Nephron (organoid): ENCODE measurements at regions not wholly inside any gene's neighbourhood (a gene's known extent, or its start where the extent isn't known, plus 50 kb on each side); places are given as distances from the start of the nearest gene placed in this dataset.

Experiments
- H3K27ac Mint-ChIP-seq, 3 experiments: 2 replicates each; pipeline ENCODE4 v1.8.0; 2020; ENCODE audit warnings: mixed read lengths in 3 of 3, mild to moderate bottlenecking in 2 of 3, moderate library complexity in 1 of 3
- H3K27me3 Mint-ChIP-seq: 2 replicates; pipeline ENCODE4 v1.8.0; 2021; ENCODE audit warnings: low read depth, mild to moderate bottlenecking, moderate library complexity, mixed read lengths
- H3K36me3 Mint-ChIP-seq: 2 replicates; pipeline ENCODE4 v1.8.0; 2020; ENCODE audit warnings: low read depth, mixed read lengths
- H3K4me1 Mint-ChIP-seq: 2 replicates; pipeline ENCODE4 v1.8.0; 2020; ENCODE audit warnings: mixed read lengths
- H3K4me3 Mint-ChIP-seq, 3 experiments: 2 replicates each; pipeline ENCODE4 v1.8.0; 2020; ENCODE audit warnings: mild to moderate bottlenecking in 3 of 3, mixed read lengths in 3 of 3, moderate library complexity in 2 of 3
- H3K9me3 Mint-ChIP-seq: 2 replicates; pipeline ENCODE4 v1.8.0; 2020; ENCODE audit warnings: mixed read lengths
- CTCF ChIP-seq, 3 experiments: fragments of 200-600 bp; sonication (generic); IDR thresholded peaks; one replicate each; pipeline ENCODE4 v1.5.0; 2021; ENCODE audit warnings: antibody characterized with exemption in 3 of 3; ENCODE audit not compliant: unreplicated experiment in 3 of 3

- peaks cover 21% of the 10 kb centered on the region for H3K4me1 Mint-ChIP-seq
- H3K36me3 Mint-ChIP-seq, result no peaks in the 10 kb centered on the region
- no peak overlapping the region for H3K27ac Mint-ChIP-seq
- no peak for TF ChIP-seq CTCF (IDR thresholded peaks at IDR 0.05; ENCODE audit: unreplicated experiment in 3 of 3)
- peaks cover 8% of the 10 kb centered on the region for H3K27me3 Mint-ChIP-seq
- no peaks in the 10 kb centered on the region for H3K9me3 Mint-ChIP-seq
- H3K4me3 Mint-ChIP-seq, result no peak overlapping the region
Measured at GRCh38 chr14:34126586-34126985, 175.7 kb upstream of the EGLN3 start.

GRCh38 chr14:34124585-34124984 is 173.7 kb upstream of the EGLN3 start:
- Mint-ChIP-seq H3K4me1 (peaks cover 15% of the 10 kb centered on the region), H3K27ac (no peak overlapping the region), H3K9me3 (no peaks in the 10 kb centered on the region), H3K27me3 (peaks cover 8% of the 10 kb centered on the region), H3K36me3 (no peaks in the 10 kb centered on the region), H3K4me3 (no peak overlapping the region)
- no peak for TF ChIP-seq CTCF (IDR thresholded peaks at IDR 0.05; ENCODE audit: unreplicated experiment in 3 of 3)

GRCh38 chr14:34122650-34123049 is 171.8 kb upstream of the EGLN3 start:
- Mint-ChIP-seq H3K9me3 (no peaks in the 10 kb centered on the region), H3K4me3 (no peak overlapping the region), H3K27ac (no peak overlapping the region), H3K27me3 (peaks cover 5% of the 10 kb centered on the region), H3K4me1 (no peaks in the 10 kb centered on the region), H3K36me3 (no peaks in the 10 kb centered on the region)
- TF ChIP-seq CTCF (IDR thresholded peaks at IDR 0.05; ENCODE audit: unreplicated experiment in 3 of 3), result no peak

GRCh38 chr14:34122081-34122480 is 171.2 kb upstream of the EGLN3 start:
- TF ChIP-seq CTCF (IDR thresholded peaks at IDR 0.05; ENCODE audit: unreplicated experiment in 3 of 3), result no peak
- H3K27me3 Mint-ChIP-seq, result peaks cover 5% of the 10 kb centered on the region
- no peaks in the 10 kb centered on the region for H3K4me1 Mint-ChIP-seq
- no peak overlapping the region for H3K4me3 Mint-ChIP-seq
- peaks cover 2% of the 10 kb centered on the region for H3K9me3 Mint-ChIP-seq
- no peaks in the 10 kb centered on the region for H3K36me3 Mint-ChIP-seq
- H3K27ac Mint-ChIP-seq, result no peak overlapping the region

GRCh38 chr14:34120185-34120977 is 169.5 kb upstream of the EGLN3 start:
- Mint-ChIP-seq H3K36me3 (peaks cover 4% of the 10 kb centered on the region), H3K4me3 (no peak overlapping the region), H3K27ac (no peak overlapping the region), H3K9me3 (peaks cover 8% of the 10 kb centered on the region), H3K27me3 (peaks cover 5% of the 10 kb centered on the region), H3K4me1 (no peaks in the 10 kb centered on the region)
- no peak for TF ChIP-seq CTCF (IDR thresholded peaks at IDR 0.05; ENCODE audit: unreplicated experiment in 3 of 3)
